AG04450 (cell line): ENCODE measurements at regions not wholly inside any gene's neighbourhood (a gene's known extent, or its start where the extent isn't known, plus 50 kb on each side); places are given as distances from the start of the nearest gene placed in this dataset.
"Not testable (repeated sequence)": the region's sequence is repeated elsewhere in the genome, so short reads cannot be mapped to it uniquely, and the experiment has no call there.

Experiments used
- CTCF ChIA-PET: fragments of 300-600, 350-600 bp; formaldehyde crosslinking; extraction: SDS; loops from one replicate; lab custom pipeline; 2022; ENCODE audit warnings: antibody characterized with exemption, inconsistent platforms; lab: Charles Lee
- POLR2A ChIA-PET: fragments of 350-600 bp; formaldehyde crosslinking; extraction: SDS; loops from one replicate; lab custom pipeline; 2021; ENCODE audit warnings: antibody characterized with exemption, inconsistent platforms; lab: Yijun Ruan, JAX
- DNase-seq: peaks from one replicate; pipeline ENCODE4 v3.0.0-alpha.2; 2011; ENCODE audit warnings: low read depth, low spot score
- H3K27ac ChIP-seq: one replicate; pipeline ENCODE4 v1.5.1; 2012; ENCODE audit warnings: low read depth, low read length, control low read depth
- H3K27me3 ChIP-seq: one replicate; pipeline ENCODE4 v1.6.0; 2012; ENCODE audit warnings: low read length; ENCODE audit not compliant: control insufficient read depth, insufficient read depth
- H3K4me3 ChIP-seq: 2 replicates; pipeline ENCODE4 v1.5.1; 2011; ENCODE audit warnings: mild to moderate bottlenecking, low read depth, low read length, control low read depth
- H3K9me3 ChIP-seq: 2 replicates; pipeline ENCODE4 v1.5.1; 2012; ENCODE audit warnings: low read length; ENCODE audit not compliant: control insufficient read depth, insufficient read depth
- CTCF ChIP-seq: IDR thresholded peaks from 2 replicates; pipeline ENCODE4 v1.5.1; 2011; ENCODE audit warnings: low read depth, low read length, control low read depth, inconsistent platforms

- no peak for DNase-seq
- Histone ChIP-seq H3K27me3 (no peaks in the 10 kb centered on the region), H3K4me3 (no peak overlapping the region), H3K9me3 (no peaks in the 10 kb centered on the region), H3K27ac (no peak overlapping the region)
- no peak for TF ChIP-seq CTCF
- ChIA-PET CTCF (no interaction called here), POLR2A (no interaction called here)
Measured at GRCh38 chr6:14549304-14549770, 431.8 kb downstream of the CD83 start.

DNA sequence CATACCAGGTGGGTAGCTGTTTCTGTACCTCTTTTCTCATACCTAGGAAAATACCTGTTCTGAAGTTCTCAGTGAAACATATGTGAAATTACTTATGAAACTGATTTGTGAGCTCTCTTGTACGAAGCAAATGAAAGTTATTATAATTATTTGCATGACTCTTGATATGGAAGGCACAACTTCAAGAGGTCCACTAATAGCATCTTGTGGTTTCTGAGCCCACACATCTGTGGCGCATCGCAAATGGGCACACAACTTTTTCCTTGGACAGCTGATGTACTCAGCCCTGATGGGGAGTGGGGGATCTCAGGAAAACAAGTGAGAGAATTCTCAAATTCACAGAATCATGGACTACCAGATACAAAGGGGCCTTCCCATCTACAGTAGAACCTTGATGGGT lies 432.3 kb downstream of the CD83 start:
- DNase-seq: no peak
- H3K27ac ChIP-seq: no peak overlapping the region

DNA sequence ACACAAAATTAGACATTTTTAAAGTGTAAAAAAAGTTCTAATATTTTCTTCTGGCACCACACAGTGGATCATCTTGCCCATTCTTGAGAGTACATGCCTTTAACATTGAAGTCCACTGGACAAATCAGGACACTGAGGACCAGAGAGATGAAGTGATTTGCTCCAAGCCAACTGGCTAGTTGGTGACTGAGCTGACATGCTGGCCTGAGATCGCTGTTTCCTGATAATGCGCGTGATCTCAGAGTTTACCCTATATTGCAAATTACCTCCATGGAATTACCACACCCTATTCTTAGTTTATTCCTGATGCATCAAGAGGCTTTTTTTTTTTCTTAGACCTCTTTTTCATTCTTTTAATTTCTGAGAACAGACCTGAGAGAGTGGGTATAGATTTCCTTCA lies 432.8 kb downstream of the CD83 start:
- DNase-seq: no peak
- no peak overlapping the region for H3K4me3 ChIP-seq
- no peaks in the 10 kb centered on the region for H3K9me3 ChIP-seq
- H3K27ac ChIP-seq: no peak overlapping the region
- ChIA-PET CTCF (interaction anchor here (1.0 kb wide), 1 partner anchor 339 kb away, joined by 4 read pairs; no protein-coding TSS in a partner anchor), POLR2A (no interaction called here)
- no peaks in the 10 kb centered on the region for H3K27me3 ChIP-seq
- TF ChIP-seq CTCF: no peak

More for the DNA sequence above, 432.3 kb downstream of the CD83 start:
- no peak for TF ChIP-seq CTCF
- H3K4me3 ChIP-seq: no peak overlapping the region
- no peaks in the 10 kb centered on the region for H3K9me3 ChIP-seq
- no peaks in the 10 kb centered on the region for H3K27me3 ChIP-seq
- ChIA-PET POLR2A (no interaction called here), CTCF (no interaction called here)

DNA sequence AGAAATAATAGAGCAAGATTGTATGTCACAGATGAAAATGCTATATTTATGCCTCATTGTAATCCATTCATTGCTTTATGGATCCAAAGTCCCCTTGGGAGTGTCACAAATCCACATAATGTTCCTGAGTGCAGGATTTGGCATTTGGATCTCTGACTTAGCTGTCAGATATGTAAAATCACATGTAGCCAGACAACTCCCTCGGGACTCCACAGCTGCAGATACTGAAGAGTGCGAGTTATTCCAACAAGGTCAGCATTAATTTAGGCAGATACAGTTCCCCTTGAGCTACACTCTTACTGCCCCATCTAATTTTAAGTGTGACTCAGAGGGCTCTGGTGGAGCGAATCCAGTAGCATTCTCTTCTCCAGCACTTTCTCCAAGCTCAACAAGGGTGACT lies 433.2 kb downstream of the CD83 start:
- Histone ChIP-seq H3K27ac (no peak overlapping the region), H3K27me3 (no peaks in the 10 kb centered on the region), H3K9me3 (no peaks in the 10 kb centered on the region), H3K4me3 (no peak overlapping the region)
- DNase-seq: no peak
- no peak for TF ChIP-seq CTCF
- POLR2A ChIA-PET: no interaction called here
- CTCF ChIA-PET: interaction anchor here (1.0 kb wide), 1 partner anchor 340 kb away, joined by 4 read pairs; no protein-coding TSS in a partner anchor

- H3K27ac ChIP-seq, DNase-seq, H3K4me3 ChIP-seq, H3K27me3 ChIP-seq, H3K9me3 ChIP-seq, POLR2A ChIA-PET: not testable (repeated sequence)
- CTCF ChIA-PET: interaction anchor here (1.0 kb wide), 1 partner anchor 341 kb away, joined by 4 read pairs; no protein-coding TSS in a partner anchor
Measured at GRCh38 chr6:14551601-14552000, 434.0 kb downstream of the CD83 start.

DNA sequence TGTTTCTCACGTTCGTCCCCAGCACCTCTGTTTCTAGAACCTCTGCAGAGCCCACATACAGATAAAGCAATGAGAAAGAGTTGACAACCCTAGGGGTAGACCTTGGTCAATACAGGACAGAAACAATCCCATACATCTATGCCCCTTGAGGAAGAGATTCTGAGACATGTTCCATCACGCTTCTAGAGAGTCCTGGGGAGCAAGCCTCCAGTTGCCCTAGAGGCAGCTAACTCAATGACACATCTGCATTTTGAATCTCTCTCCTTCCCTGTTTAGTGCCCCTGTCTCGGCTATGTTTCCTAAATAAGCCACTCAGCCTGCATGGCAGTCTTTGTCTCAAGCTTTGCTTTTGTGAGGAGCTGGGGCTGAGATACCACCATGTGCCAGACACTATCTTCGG lies 435.3 kb downstream of the CD83 start:
- H3K27me3 ChIP-seq: no peaks in the 10 kb centered on the region
- no peak for DNase-seq
- no peaks in the 10 kb centered on the region for H3K9me3 ChIP-seq
- POLR2A ChIA-PET: no interaction called here
- TF ChIP-seq CTCF: no peak
- no peak overlapping the region for H3K27ac ChIP-seq
- H3K4me3 ChIP-seq: no peak overlapping the region
- CTCF ChIA-PET: no interaction called here
